ENCODE measurements at regions not wholly inside any gene's neighbourhood (a gene's known extent, or its start where the extent isn't known, plus 50 kb on each side); places are given as distances from the start of the nearest gene placed in this dataset.

DNA sequence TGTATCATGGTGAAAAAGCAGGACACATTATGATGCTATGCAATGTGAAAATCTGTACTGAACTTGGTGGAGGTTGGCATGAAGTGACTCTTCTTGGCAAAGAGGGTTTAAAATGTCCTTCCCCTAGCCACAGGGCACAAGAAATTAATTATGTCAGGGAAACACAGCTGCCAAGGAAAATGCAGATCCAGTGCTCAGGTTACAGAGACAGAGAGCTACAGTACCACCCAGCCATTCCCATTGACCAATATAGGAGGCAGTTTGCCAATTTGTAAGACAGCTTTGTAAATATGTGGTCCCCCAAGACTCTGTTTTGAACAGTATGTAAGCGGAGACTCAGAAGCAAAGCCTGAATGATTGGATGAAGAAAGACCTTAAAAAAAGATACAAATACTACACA lies 69.4 kb upstream of the KLF12 start:
- TF ChIP-seq, protein P1, sequence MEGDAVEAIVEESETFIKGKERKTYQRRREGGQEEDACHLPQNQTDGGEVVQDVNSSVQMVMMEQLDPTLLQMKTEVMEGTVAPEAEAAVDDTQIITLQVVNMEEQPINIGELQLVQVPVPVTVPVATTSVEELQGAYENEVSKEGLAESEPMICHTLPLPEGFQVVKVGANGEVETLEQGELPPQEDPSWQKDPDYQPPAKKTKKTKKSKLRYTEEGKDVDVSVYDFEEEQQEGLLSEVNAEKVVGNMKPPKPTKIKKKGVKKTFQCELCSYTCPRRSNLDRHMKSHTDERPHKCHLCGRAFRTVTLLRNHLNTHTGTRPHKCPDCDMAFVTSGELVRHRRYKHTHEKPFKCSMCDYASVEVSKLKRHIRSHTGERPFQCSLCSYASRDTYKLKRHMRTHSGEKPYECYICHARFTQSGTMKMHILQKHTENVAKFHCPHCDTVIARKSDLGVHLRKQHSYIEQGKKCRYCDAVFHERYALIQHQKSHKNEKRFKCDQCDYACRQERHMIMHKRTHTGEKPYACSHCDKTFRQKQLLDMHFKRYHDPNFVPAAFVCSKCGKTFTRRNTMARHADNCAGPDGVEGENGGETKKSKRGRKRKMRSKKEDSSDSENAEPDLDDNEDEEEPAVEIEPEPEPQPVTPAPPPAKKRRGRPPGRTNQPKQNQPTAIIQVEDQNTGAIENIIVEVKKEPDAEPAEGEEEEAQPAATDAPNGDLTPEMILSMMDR (IDR thresholded peaks at IDR 0.05): no peak
- TF ChIP-seq EZH2phosphoT487 (IDR thresholded peaks at IDR 0.05; ENCODE audit: borderline replicate concordance, low read depth): no peak
- TF ChIP-seq SMC3 (IDR thresholded peaks at IDR 0.05; ENCODE audit: low read depth, low read length): no peak
- TF ChIP-seq, protein P2, sequence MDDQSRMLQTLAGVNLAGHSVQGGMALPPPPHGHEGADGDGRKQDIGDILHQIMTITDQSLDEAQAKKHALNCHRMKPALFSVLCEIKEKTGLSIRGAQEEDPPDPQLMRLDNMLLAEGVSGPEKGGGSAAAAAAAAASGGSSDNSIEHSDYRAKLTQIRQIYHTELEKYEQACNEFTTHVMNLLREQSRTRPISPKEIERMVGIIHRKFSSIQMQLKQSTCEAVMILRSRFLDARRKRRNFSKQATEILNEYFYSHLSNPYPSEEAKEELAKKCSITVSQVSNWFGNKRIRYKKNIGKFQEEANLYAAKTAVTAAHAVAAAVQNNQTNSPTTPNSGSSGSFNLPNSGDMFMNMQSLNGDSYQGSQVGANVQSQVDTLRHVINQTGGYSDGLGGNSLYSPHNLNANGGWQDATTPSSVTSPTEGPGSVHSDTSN (IDR thresholded peaks at IDR 0.05): peak; percentile 53; the same call in 1 of the 2 replicates
- no peak for TF ChIP-seq RXRA (IDR thresholded peaks at IDR 0.05; ENCODE audit: borderline replicate concordance, low read depth)
- no peak for TF ChIP-seq TEAD4 (IDR thresholded peaks at IDR 0.05; ENCODE audit: borderline replicate concordance, insufficient read depth)
- no peak for TF ChIP-seq MXI1 (IDR thresholded peaks at IDR 0.05; ENCODE audit: low read depth, low read length)
- no peak for TF ChIP-seq YY1 (IDR thresholded peaks at IDR 0.05; ENCODE audit: low read depth)
- TF ChIP-seq RAD21 (IDR thresholded peaks at IDR 0.05; ENCODE audit: low read length): no peak
- TF ChIP-seq, protein P3, sequence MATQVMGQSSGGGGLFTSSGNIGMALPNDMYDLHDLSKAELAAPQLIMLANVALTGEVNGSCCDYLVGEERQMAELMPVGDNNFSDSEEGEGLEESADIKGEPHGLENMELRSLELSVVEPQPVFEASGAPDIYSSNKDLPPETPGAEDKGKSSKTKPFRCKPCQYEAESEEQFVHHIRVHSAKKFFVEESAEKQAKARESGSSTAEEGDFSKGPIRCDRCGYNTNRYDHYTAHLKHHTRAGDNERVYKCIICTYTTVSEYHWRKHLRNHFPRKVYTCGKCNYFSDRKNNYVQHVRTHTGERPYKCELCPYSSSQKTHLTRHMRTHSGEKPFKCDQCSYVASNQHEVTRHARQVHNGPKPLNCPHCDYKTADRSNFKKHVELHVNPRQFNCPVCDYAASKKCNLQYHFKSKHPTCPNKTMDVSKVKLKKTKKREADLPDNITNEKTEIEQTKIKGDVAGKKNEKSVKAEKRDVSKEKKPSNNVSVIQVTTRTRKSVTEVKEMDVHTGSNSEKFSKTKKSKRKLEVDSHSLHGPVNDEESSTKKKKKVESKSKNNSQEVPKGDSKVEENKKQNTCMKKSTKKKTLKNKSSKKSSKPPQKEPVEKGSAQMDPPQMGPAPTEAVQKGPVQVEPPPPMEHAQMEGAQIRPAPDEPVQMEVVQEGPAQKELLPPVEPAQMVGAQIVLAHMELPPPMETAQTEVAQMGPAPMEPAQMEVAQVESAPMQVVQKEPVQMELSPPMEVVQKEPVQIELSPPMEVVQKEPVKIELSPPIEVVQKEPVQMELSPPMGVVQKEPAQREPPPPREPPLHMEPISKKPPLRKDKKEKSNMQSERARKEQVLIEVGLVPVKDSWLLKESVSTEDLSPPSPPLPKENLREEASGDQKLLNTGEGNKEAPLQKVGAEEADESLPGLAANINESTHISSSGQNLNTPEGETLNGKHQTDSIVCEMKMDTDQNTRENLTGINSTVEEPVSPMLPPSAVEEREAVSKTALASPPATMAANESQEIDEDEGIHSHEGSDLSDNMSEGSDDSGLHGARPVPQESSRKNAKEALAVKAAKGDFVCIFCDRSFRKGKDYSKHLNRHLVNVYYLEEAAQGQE (IDR thresholded peaks at IDR 0.05; ENCODE audit: low read depth, low read length): no peak
- TF ChIP-seq RFX5 (IDR thresholded peaks at IDR 0.05; ENCODE audit: low read length): no peak
